ENCODE measurements at regions not wholly inside any gene's neighbourhood (a gene's known extent, or its start where the extent isn't known, plus 50 kb on each side); places are given as distances from the start of the nearest gene placed in this dataset.
A peak's percentile ranks its signal among the peaks of the same experiment; 100 is the strongest.

DNA sequence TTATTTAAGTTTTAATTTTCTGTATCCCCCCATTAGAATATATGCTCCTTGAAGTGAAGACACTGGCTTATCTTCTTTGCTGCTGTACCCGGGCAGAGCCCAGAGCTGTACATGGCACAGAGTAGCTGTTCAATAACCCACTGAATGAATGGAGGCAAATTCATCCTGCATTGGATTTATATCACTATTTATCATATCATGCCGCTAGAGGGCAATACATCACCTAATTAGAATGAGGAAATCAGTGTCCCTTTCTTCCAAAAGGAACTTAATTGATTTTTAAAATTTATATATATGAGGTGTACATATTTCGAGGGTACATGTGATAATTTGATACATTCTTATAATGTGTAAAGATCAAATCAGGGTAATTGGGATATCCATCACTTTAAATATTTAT is 89.2 kb upstream of the TMEM260 start:
- TF ChIP-seq CTCF (IDR thresholded peaks at IDR 0.05; ENCODE audit: low read length) (peak; percentile 44), EZH2 (IDR thresholded peaks at IDR 0.05; ENCODE audit: borderline replicate concordance, low read length) (no peak)
